Stimulated activated CD8-positive, alpha-beta memory T cell treated with anti-CD3 and anti-CD28 coated beads, Interleukin-15, amount 100 ng/mL, for 48 hours (primary cell): ENCODE measurements at regions not wholly inside any gene's neighbourhood (a gene's known extent, or its start where the extent isn't known, plus 50 kb on each side); places are given as distances from the start of the nearest gene placed in this dataset.
"Not testable (repeated sequence)": the region's sequence is repeated elsewhere in the genome, so short reads cannot be mapped to it uniquely, and the experiment has no call there.

Experiments used
- DNase-seq, 2 donors: peaks; one replicate each; pipeline ENCODE4 v3.0.0-alpha.2; 2020; ENCODE audit warnings: low read depth in 2 of 2

- no peak for DNase-seq
These were observed 117.5 kb upstream of the MEIS1 start for GRCh38 chr2:66317268-66317890.

- DNase-seq = no peak
These were observed 128.4 kb upstream of the MEIS1 start for GRCh38 chr2:66306483-66306882.

GRCh38 chr2:66305718-66306117, 129.2 kb upstream of the MEIS1 start:
- no peak for DNase-seq

- DNase-seq = no peak
These were observed 131.5 kb upstream of the MEIS1 start for GRCh38 chr2:66303471-66303870.

GRCh38 chr2:66301767-66302140, 133.2 kb upstream of the MEIS1 start:
- DNase-seq = no peak

GRCh38 chr2:66301022-66301766, 133.7 kb upstream of the MEIS1 start:
- no peak for DNase-seq

- no peak for DNase-seq
These were observed 151.1 kb upstream of the MEIS1 start for GRCh38 chr2:66283787-66284186.

- no peak for DNase-seq
These were observed 152.9 kb upstream of the MEIS1 start for GRCh38 chr2:66281980-66282379.

- DNase-seq = no peak
These were observed 155.9 kb upstream of the MEIS1 start for GRCh38 chr2:66279024-66279423.

- no peak for DNase-seq
These were observed 158.9 kb upstream of the MEIS1 start for GRCh38 chr2:66275984-66276383.

GRCh38 chr2:66273933-66274490, 160.9 kb upstream of the MEIS1 start:
- no peak for DNase-seq

GRCh38 chr2:66272751-66273150, 162.2 kb upstream of the MEIS1 start:
- no peak for DNase-seq

GRCh38 chr2:66271777-66272176, 163.1 kb upstream of the MEIS1 start:
- DNase-seq = no peak

GRCh38 chr2:66270247-66270646, 164.7 kb upstream of the MEIS1 start:
- DNase-seq = no peak

- DNase-seq = no peak
These were observed 165.8 kb upstream of the MEIS1 start for GRCh38 chr2:66269166-66269565.

GRCh38 chr2:66268756-66269155, 166.2 kb upstream of the MEIS1 start:
- no peak for DNase-seq

- no peak for DNase-seq
These were observed 170.6 kb upstream of the MEIS1 start for GRCh38 chr2:66264354-66264753.

GRCh38 chr2:66255867-66256266, 179.1 kb upstream of the MEIS1 start:
- DNase-seq = no peak

- DNase-seq = no peak
These were observed 179.8 kb upstream of the MEIS1 start for GRCh38 chr2:66255136-66255535.

GRCh38 chr2:66253066-66253465, 181.9 kb upstream of the MEIS1 start:
- no peak for DNase-seq

GRCh38 chr2:66252109-66252508, 182.8 kb upstream of the MEIS1 start:
- no peak for DNase-seq

- DNase-seq = no peak
These were observed 183.4 kb upstream of the MEIS1 start for GRCh38 chr2:66251573-66251972.

- not testable (repeated sequence) for DNase-seq
These were observed 185.8 kb upstream of the MEIS1 start for GRCh38 chr2:66249089-66249488.
